ENCODE measurements at regions not wholly inside any gene's neighbourhood (a gene's known extent, or its start where the extent isn't known, plus 50 kb on each side); places are given as distances from the start of the nearest gene placed in this dataset.

DNA sequence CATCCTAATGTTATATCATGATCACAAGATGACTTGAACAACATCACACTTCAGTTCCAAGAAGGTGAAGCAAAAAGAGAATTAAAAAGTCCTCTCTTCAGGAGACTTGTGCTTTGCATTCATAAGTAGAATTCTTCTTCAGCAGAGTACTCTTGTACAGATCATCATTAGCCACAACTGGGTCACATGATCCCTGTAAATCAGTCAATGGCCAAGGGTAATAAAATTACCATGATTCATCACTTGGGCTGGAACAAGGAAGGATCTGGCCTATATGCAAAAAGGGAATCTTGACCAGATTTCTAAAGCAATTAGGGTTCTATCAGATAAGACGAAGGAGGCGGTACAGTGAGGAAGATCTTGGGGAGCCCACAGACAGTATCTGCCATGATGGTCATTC, 458.0 kb upstream of the DEPDC1 start:
- no peak overlapping the region for H3K4me3 ChIP-seq (ENCODE audit: low read depth, low read length)
- TF ChIP-seq, protein P1, sequence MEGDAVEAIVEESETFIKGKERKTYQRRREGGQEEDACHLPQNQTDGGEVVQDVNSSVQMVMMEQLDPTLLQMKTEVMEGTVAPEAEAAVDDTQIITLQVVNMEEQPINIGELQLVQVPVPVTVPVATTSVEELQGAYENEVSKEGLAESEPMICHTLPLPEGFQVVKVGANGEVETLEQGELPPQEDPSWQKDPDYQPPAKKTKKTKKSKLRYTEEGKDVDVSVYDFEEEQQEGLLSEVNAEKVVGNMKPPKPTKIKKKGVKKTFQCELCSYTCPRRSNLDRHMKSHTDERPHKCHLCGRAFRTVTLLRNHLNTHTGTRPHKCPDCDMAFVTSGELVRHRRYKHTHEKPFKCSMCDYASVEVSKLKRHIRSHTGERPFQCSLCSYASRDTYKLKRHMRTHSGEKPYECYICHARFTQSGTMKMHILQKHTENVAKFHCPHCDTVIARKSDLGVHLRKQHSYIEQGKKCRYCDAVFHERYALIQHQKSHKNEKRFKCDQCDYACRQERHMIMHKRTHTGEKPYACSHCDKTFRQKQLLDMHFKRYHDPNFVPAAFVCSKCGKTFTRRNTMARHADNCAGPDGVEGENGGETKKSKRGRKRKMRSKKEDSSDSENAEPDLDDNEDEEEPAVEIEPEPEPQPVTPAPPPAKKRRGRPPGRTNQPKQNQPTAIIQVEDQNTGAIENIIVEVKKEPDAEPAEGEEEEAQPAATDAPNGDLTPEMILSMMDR (IDR thresholded peaks at IDR 0.05; ENCODE audit: insufficient read depth, low read length) = no peak
- DNase-seq (ENCODE audit: low read depth) = peak; percentile 27

DNA sequence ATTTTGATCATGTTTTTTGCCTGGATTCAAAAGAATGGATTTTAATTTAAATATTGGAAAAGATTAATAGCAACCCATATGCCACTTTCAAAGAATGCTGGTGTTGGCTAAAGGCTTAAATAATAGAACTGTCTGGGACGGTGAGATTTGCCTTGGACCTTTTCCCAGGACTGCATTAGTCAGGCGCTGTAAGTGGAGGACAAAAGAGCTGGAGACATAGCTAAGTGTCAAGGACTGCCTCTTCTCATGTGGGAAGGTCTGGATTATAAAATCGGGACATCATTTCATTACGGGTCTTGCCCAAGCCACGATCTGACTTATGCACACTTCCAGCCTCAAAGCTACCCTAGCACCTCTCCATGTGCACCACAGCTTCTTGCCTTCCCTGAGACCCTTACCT, 458.5 kb upstream of the DEPDC1 start:
- H3K4me3 ChIP-seq (ENCODE audit: low read depth, low read length) = no peak overlapping the region
- DNase-seq (ENCODE audit: low read depth) = peak; percentile 62
- TF ChIP-seq, protein P1 (IDR thresholded peaks at IDR 0.05; ENCODE audit: insufficient read depth, low read length) = no peak

GRCh38 chr1:68958958-68959357, 462.1 kb upstream of the DEPDC1 start:
- DNase-seq (ENCODE audit: low read depth) = no peak
- TF ChIP-seq, protein P1 (IDR thresholded peaks at IDR 0.05; ENCODE audit: insufficient read depth, low read length) = no peak
- no peak overlapping the region for H3K4me3 ChIP-seq (ENCODE audit: low read depth, low read length)

- TF ChIP-seq, protein P1 (IDR thresholded peaks at IDR 0.05; ENCODE audit: insufficient read depth, low read length) = no peak
- H3K4me3 ChIP-seq (ENCODE audit: low read depth, low read length) = no peak overlapping the region
- DNase-seq (ENCODE audit: low read depth) = no peak
Observed at GRCh38 chr1:68959461-68960030, 462.7 kb upstream of the DEPDC1 start.

DNA sequence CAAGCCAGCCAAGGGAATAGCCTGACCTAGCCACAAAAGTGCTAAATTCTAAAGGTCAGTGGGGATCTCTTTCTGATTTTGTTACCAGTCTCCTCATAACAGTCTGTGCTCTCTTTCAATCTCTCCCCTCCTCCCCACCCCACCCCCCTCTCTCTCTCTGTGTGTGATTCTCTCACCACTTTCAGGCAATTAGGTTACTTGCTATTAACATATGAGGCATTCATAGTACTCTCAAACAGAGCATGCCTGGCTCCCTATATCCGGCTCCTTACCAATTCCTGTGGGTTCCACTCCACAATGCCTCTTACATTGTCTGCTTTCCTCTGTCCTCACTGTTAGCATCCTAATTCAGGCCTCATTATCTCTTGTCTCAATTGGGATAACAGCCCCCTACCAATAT, 464.3 kb upstream of the DEPDC1 start:
- no peak for DNase-seq (ENCODE audit: low read depth)
- TF ChIP-seq, protein P1 (IDR thresholded peaks at IDR 0.05; ENCODE audit: insufficient read depth, low read length) = no peak
- H3K4me3 ChIP-seq (ENCODE audit: low read depth, low read length) = no peak overlapping the region

GRCh38 chr1:68963353-68963752, 466.5 kb upstream of the DEPDC1 start:
- TF ChIP-seq, protein P1 (IDR thresholded peaks at IDR 0.05; ENCODE audit: insufficient read depth, low read length) = no peak
- no peak overlapping the region for H3K4me3 ChIP-seq (ENCODE audit: low read depth, low read length)
- no peak for DNase-seq (ENCODE audit: low read depth)

- TF ChIP-seq, protein P1 (IDR thresholded peaks at IDR 0.05; ENCODE audit: insufficient read depth, low read length) = no peak
- DNase-seq (ENCODE audit: low read depth) = no peak
- H3K4me3 ChIP-seq (ENCODE audit: low read depth, low read length) = no peak overlapping the region
Observed at GRCh38 chr1:68969441-68969840, 472.6 kb upstream of the DEPDC1 start.
